Endothelial cell of umbilical vein (primary cell): ENCODE measurements at regions not wholly inside any gene's neighbourhood (a gene's known extent, or its start where the extent isn't known, plus 50 kb on each side); places are given as distances from the start of the nearest gene placed in this dataset.

Experiments used
- BruUV-seq: library from RNA; stranded (reverse); fragments of 400-500 nt; replicated peaks from 2 replicates; lab custom pipeline; 2021; lab: Mats Ljungman, UMichigan
- CTCF ChIA-PET: fragments of 300-600, 350-600 bp; sonication (Branson Sonifier 250); formaldehyde crosslinking; loops from one replicate; lab custom pipeline; 2021; ENCODE audit warnings: antibody characterized with exemption, inconsistent platforms; lab: Charles Lee
- POLR2A ChIA-PET: fragments of 300-600, 350-600 bp; sonication (Branson Sonifier 250); formaldehyde crosslinking; loops from one replicate; lab custom pipeline; 2021; ENCODE audit warnings: antibody characterized with exemption, inconsistent platforms; lab: Charles Lee
- DNase-seq: peaks from one replicate; pipeline ENCODE4 v3.0.0-alpha.2; 2011; ENCODE audit warnings: low read depth, low spot score
- FAIRE-seq: peaks from 2 replicates; lab custom pipeline; 2011; peaks lifted over from hg19 to GRCh38; lab: Jason Lieb, UNC
- H2AFZ ChIP-seq: 2 replicates; pipeline ENCODE4 v1.6.0; 2012; ENCODE audit warnings: low read depth, low read length, control low read depth, inconsistent platforms
- H3K27ac ChIP-seq: 2 replicates; pipeline ENCODE4 v1.5.1; 2011; ENCODE audit warnings: low read depth, mild to moderate bottlenecking, control low read depth, low read length, moderate library complexity; ENCODE audit not compliant: insufficient read depth
- H3K27me3 ChIP-seq, 2 experiments: 2 replicates each; pipeline versions ENCODE4 v1.6.0 to v1.6.1; 2011; ENCODE audit warnings: low read length in 2 of 2, mixed read lengths in 1 of 2; ENCODE audit not compliant: control insufficient read depth in 2 of 2, insufficient read depth in 2 of 2
- H3K36me3 ChIP-seq, 2 experiments: 2 replicates in 1 of 2; 3 replicates in 1 of 2; pipeline ENCODE4 v1.5.1; 2011; ENCODE audit warnings: low read length in 2 of 2, mild to moderate bottlenecking in 1 of 2, moderate library complexity in 1 of 2; ENCODE audit not compliant: control insufficient read depth in 2 of 2, insufficient read depth in 2 of 2; ENCODE audit errors: extremely low read depth in 1 of 2
- H3K4me1 ChIP-seq: 3 replicates; pipeline ENCODE4 v1.5.1; 2011; ENCODE audit warnings: mild to moderate bottlenecking, low read length; ENCODE audit not compliant: control insufficient read depth, insufficient read depth; ENCODE audit errors: extremely low read depth
- H3K4me2 ChIP-seq: 2 replicates; pipeline ENCODE4 v1.6.1; 2011; ENCODE audit warnings: low read length, control low read depth, mixed read lengths; ENCODE audit not compliant: insufficient read depth
- H3K4me3 ChIP-seq, 3 experiments: fragments of 200-600 bp in 1 of 3; sonication (generic), shearing (Covaris generic) in 1 of 3; replicated peaks in 1 of 3; 2 replicates each; pipeline ENCODE4 v1.5.1; 2011 to 2016; ENCODE audit warnings: control low read depth in 3 of 3, low read length in 3 of 3, mild to moderate bottlenecking in 2 of 3, inconsistent platforms in 1 of 3, low read depth in 1 of 3, moderate library complexity in 1 of 3; ENCODE audit not compliant: insufficient read depth in 1 of 3
- H3K79me2 ChIP-seq: 2 replicates; pipeline ENCODE4 v1.6.0; 2012; ENCODE audit warnings: low read length, inconsistent platforms; ENCODE audit not compliant: control insufficient read depth, insufficient read depth
- H3K9ac ChIP-seq: replicated peaks from 2 replicates; pipeline ENCODE3; 2011; ENCODE audit warnings: low read length, control low read depth; ENCODE audit not compliant: insufficient read depth; ENCODE audit errors: extremely low read depth
- H3K9me1 ChIP-seq: replicated peaks from 3 replicates; pipeline ENCODE4 v1.6.0; 2011; ENCODE audit warnings: mild to moderate bottlenecking, low read length; ENCODE audit not compliant: control insufficient read depth, insufficient read depth; ENCODE audit errors: extremely low read depth
- H3K9me3 ChIP-seq: replicated peaks from 2 replicates; pipeline ENCODE4 v1.5.1; 2012; ENCODE audit warnings: low read length, inconsistent platforms; ENCODE audit not compliant: control insufficient read depth, insufficient read depth
- H4K20me1 ChIP-seq: replicated peaks from 2 replicates; pipeline ENCODE3; 2011; ENCODE audit warnings: mild to moderate bottlenecking, low read length; ENCODE audit not compliant: control insufficient read depth, insufficient read depth; ENCODE audit errors: extremely low read depth
- EZH2 ChIP-seq: IDR thresholded peaks from 2 replicates; pipeline ENCODE4 v1.6.1; 2012; ENCODE audit warnings: borderline replicate concordance, low read depth, mild to moderate bottlenecking, moderate library complexity, low read length, inconsistent platforms; ENCODE audit not compliant: severe bottlenecking
- FOS ChIP-seq: IDR thresholded peaks from 2 replicates; pipeline ENCODE4 v1.6.1; 2011; ENCODE audit warnings: mild to moderate bottlenecking, low read length, moderate library complexity, borderline replicate concordance; ENCODE audit not compliant: insufficient read depth
- GATA2 ChIP-seq: IDR thresholded peaks from 2 replicates; pipeline ENCODE4 v1.7.0; 2011; ENCODE audit warnings: low read depth, mild to moderate bottlenecking, moderate library complexity, mixed read lengths, low read length; ENCODE audit not compliant: insufficient read length, insufficient read depth
- JUN ChIP-seq: IDR thresholded peaks from 2 replicates; pipeline ENCODE4 v1.6.1; 2011; ENCODE audit warnings: borderline replicate concordance, low read depth; ENCODE audit not compliant: insufficient read length, insufficient read depth
- MAX ChIP-seq: IDR thresholded peaks from 2 replicates; pipeline ENCODE4 v1.6.1; 2011; ENCODE audit not compliant: insufficient read depth, insufficient read length
- MYC ChIP-seq: IDR thresholded peaks from one replicate; pipeline ENCODE4 v1.6.1; 2011; ENCODE audit warnings: mild to moderate bottlenecking, low read depth, low read length
- POLR2A ChIP-seq: IDR thresholded peaks from 2 replicates; pipeline ENCODE4 v1.6.1; 2012; ENCODE audit warnings: low read depth, mild to moderate bottlenecking, control low read depth, low read length
- POLR2AphosphoS5 ChIP-seq: IDR thresholded peaks from 2 replicates; pipeline ENCODE4 v1.6.1; 2012; ENCODE audit warnings: low read depth, mild to moderate bottlenecking, control low read depth, low read length, moderate library complexity; ENCODE audit not compliant: insufficient read depth
- dilution Hi-C: fragments of 300-500 bp; cut with MboI; formaldehyde crosslinking; loops from one replicate; pipeline ENCODE4 v1.15.0; 2019; ENCODE audit warnings: low sequenced_read_pairs; ENCODE audit not compliant: extremely low pct_ligation_motif_present
- intact Hi-C: fragments of 100-400 bp; cut with micrococcal nuclease; formaldehyde crosslinking; loops from one replicate; pipeline ENCODE4 v1.10.0; 2022
- TF ChIP-seq, protein P1 (sequence below), 2 donors: IDR thresholded peaks; 1 replicate in 1 of 2; 2 replicates in 1 of 2; pipeline ENCODE4 v1.5.1; 2011; ENCODE audit warnings: low read length in 2 of 2, mild to moderate bottlenecking in 2 of 2, moderate library complexity in 2 of 2, control low read depth in 1 of 2, inconsistent platforms in 1 of 2, low read depth in 1 of 2; ENCODE audit not compliant: insufficient read depth in 1 of 2; ENCODE audit errors: extremely low read depth in 1 of 2

DNA sequence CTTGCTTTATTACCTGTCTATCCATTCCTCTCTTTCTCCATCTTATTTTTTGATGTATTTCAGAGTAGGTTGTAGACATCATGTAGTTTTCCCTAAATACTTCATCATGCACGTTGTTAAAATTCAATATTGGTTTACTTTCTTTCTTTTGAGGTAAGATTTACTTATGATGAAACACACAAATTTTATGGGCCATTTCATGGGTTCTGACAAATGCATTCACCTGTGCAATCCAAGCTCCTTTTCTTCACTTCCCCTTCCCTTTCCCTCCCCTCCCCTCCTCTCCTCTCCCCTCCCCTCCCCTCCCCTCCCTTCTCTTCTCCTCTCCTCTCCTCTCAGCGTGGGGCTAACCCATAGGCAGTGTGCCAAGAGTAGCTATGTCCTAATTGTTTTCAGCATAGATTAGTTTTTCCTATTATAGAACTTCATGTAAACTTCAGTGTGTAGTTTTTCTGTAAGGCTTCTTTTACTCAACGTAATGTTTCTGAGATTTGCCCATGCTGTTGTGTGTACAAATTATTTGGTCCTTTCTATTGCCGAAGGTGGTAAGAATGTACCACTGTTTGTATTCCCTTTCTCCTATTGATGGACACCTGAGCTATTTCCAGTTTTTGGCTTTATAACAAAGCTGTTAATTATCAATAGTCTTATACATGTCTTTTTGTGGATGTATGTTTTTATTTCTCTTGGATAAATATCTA is 92.9 kb upstream of the CLINT1 start:
- Histone ChIP-seq H2AFZ (no peak overlapping the region), H3K4me1 (no peaks in the 10 kb centered on the region), H3K27ac (no peak overlapping the region), H3K79me2 (no peaks in the 10 kb centered on the region), H3K36me3 (no peaks in the 10 kb centered on the region), H3K4me3 (no peak overlapping the region), H3K9me1 (no peaks in the 10 kb centered on the region), H4K20me1 (no peaks in the 10 kb centered on the region), H3K9me3 (no peaks in the 10 kb centered on the region), H3K4me2 (no peak overlapping the region), H3K9ac (no peak overlapping the region), H3K27me3 (peaks cover 0 to 2% of the 10 kb centered on the region in 2 experiments)
- ChIA-PET CTCF (interaction anchor here (0.7 to 4.9 kb wide), 6 partner anchors 9 to 190 kb away, joined by 3 to 59 read pairs (median 4); no protein-coding TSS in a partner anchor), POLR2A (no interaction called here)
- intact Hi-C loops (loop anchor here (1.0 kb wide), 1 partner anchor 49 kb away; no protein-coding TSS in a partner anchor), dilution Hi-C loops (no loop called here)
- BruUV-seq = no TSS peak
- FAIRE-seq (no peak), DNase-seq (no peak)
- TF ChIP-seq GATA2 = no peak
- TF ChIP-seq, protein P1, sequence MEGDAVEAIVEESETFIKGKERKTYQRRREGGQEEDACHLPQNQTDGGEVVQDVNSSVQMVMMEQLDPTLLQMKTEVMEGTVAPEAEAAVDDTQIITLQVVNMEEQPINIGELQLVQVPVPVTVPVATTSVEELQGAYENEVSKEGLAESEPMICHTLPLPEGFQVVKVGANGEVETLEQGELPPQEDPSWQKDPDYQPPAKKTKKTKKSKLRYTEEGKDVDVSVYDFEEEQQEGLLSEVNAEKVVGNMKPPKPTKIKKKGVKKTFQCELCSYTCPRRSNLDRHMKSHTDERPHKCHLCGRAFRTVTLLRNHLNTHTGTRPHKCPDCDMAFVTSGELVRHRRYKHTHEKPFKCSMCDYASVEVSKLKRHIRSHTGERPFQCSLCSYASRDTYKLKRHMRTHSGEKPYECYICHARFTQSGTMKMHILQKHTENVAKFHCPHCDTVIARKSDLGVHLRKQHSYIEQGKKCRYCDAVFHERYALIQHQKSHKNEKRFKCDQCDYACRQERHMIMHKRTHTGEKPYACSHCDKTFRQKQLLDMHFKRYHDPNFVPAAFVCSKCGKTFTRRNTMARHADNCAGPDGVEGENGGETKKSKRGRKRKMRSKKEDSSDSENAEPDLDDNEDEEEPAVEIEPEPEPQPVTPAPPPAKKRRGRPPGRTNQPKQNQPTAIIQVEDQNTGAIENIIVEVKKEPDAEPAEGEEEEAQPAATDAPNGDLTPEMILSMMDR (IDR thresholded peaks at IDR 0.05; ENCODE audit: extremely low read depth in 1 of 2, insufficient read depth in 1 of 2, low read depth in 1 of 2, low read length in 2 of 2) = no peak
- no peak for TF ChIP-seq EZH2
- no peak for TF ChIP-seq JUN
- no peak for TF ChIP-seq POLR2A
- TF ChIP-seq POLR2AphosphoS5 = no peak
- TF ChIP-seq FOS = no peak
- no peak for TF ChIP-seq MYC
- TF ChIP-seq MAX = no peak
